Left cardiac atrium (tissue), 4 donors: ENCODE measurements at regions not wholly inside any gene's neighbourhood (a gene's known extent, or its start where the extent isn't known, plus 50 kb on each side); places are given as distances from the start of the nearest gene placed in this dataset.

Experiments
- ATAC-seq, 2 donors: fragments of 200-7000 bp; cut with Tn5 transposase; one replicate each; pipeline ENCODE4 v1.9.1; 2020; ENCODE audit warnings: mild to moderate bottlenecking in 2 of 2, moderate library complexity in 2 of 2
- DNase-seq: peaks from one replicate; pipeline ENCODE4 v3.0.0-alpha.2; 2020
- intact Hi-C, 2 donors: fragments of 100-400 bp; cut with DNase I; formaldehyde crosslinking; loops; one replicate each; pipeline versions ENCODE4 v1.14.1 to v1.15.1; 2022 to 2023
- donor health status: DM: no; HTN: yes; CAD: no.
- donor health status: DM: no; HTN: yes; CAD: no; lungs with severe emphysema.
- donor health status: DM: yes; HTN: yes; CAD: no.
- donor health status: Dilated cardiomyopathy.

DNA sequence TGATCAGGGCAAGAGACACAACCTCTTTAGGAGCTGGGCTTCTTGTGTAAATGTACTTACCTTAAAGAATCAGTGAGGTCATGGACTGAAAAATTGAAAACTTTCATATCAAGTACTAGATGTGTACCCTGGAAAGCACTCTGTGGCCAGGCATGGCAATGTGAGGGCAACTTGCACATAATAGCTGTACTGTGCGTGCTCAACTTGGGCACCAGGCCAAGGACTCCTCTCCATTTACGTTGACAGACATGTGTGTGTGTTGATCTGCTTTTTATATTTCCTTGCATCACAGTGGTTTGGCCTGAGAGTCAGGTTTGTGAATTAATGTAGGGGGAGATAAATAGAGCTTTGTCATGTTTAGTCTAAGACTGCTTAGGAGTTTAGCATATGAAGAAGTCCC is 669.5 kb upstream of the REG3G start:
- intact Hi-C loops: no loop called here
- DNase-seq (no peak), ATAC-seq (no peak)

DNA sequence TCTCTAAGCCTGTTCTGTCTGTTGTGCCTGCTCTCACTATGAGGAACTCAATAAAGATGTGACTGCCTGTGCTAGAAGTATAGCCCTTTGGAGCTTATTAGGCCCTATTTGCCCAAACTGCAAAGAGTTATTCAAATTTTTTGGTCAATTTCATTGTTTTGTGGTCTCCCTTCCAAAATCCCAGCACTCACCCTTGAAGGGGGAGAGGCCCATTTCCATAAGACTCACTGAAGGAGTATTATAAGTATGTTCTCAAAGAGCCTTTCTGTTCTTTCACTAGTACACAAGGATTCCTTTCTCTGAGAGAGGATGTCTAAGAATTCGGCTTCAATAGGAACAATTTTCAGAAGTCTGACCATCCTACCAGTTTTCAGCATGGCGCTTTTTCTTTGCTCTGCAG is 641.9 kb upstream of the REG3G start:
- ATAC-seq (no peak), DNase-seq (no peak)
- intact Hi-C loops: no loop called here

GRCh38 chr2:78397198-78397597 is 628.3 kb upstream of the REG3G start:
- DNase-seq (no peak), ATAC-seq (no peak)
- intact Hi-C loops: no loop called here

DNA sequence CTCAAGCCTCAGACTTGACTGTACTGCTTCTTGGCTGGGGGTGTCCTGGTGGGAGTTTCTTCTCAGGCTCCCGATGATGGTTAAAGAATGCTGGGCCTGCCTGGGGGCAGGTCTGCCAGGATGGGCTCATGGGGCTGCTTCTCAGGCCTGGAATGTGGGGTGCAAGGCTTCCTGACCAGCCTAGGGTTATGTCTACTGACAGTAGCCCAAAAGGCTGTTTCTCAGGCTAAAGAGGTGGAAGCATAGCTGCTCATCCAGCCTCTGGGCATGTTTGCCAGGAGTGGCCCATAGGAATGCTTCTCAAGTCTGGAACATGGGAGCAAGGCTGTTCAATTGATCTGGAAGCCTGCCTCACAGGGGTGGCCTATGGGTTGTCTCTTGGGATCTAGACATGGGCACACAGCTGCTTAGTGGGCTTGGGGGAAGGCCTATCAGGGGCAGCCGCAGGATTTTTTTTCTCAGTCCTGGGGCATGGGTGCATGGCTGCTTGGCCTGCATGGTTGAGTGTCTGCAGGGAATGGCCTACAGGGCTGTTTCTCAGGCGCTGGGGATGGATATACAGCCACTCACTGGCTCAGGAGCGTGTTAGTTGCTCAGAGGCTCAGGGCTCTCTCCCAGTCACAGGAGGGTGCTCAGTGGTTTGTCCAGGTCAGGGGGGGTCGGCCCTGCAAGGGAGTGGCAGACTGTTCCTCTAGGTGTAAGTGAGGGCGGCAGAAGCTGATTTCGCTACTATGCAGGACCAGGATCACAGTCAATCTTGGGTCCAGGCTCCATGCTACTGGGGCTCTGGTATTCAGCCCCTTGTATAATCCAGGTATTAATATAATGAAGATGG is 617.3 kb upstream of the REG3G start:
- DNase-seq: no peak

GRCh38 chr2:78408795-78409118 is 616.7 kb upstream of the REG3G start:
- DNase-seq (no peak), ATAC-seq (no peak)
- intact Hi-C loops: no loop called here

More for the DNA sequence above, 617.3 kb upstream of the REG3G start:
- no peak for ATAC-seq
- intact Hi-C loops: no loop called here

DNA sequence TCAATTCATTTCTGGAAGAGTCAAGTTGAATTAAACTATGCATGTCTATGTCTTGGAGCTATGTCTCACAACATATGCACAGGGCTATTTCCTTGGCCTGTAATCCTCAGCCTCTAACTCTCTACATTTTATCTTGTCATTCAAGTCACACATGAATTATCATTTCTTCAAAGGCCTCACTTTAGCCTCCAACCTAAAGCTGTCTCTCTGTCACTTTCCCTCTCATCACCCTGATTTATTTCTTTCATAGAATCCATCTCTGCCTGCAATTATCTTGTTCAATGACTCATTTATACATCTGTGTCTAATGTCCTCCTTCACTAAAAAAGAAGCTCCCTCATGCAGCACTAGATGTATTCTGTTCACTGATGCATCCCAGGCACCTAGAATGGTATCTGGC is 614.2 kb upstream of the REG3G start:
- no peak for ATAC-seq
- intact Hi-C loops: no loop called here
- DNase-seq: no peak

DNA sequence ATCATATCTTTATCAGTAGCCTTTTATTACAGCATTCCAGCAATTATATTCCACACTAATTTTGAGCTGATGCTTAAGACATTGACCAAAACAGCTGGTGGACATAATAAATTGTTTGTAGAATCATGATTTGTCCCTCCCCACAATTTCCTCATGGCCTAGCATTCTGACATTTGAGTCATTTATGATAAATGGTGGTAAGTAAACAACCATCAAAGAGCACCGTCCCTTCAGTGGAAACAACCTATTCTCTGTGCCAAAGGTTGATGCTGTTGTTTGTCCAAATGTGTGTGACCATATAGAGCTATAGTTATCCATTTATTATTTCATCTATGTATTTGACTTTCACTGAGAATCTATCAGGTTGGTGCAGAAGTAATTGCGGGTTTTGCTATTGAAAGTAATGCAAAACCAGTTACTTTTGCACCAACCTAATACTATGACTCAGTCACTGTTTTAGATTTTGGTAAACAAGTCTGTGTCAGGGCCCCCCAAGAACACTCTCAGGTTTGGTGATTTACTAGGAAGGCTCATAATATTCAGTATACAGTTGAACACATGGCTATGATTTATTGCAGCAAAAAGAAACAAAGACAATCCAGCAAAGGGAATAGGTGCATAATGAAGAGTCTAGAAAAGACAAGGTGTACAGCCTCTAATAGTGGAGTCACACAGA is 608.7 kb upstream of the REG3G start:
- no peak for DNase-seq
- intact Hi-C loops: no loop called here
- no peak for ATAC-seq

DNA sequence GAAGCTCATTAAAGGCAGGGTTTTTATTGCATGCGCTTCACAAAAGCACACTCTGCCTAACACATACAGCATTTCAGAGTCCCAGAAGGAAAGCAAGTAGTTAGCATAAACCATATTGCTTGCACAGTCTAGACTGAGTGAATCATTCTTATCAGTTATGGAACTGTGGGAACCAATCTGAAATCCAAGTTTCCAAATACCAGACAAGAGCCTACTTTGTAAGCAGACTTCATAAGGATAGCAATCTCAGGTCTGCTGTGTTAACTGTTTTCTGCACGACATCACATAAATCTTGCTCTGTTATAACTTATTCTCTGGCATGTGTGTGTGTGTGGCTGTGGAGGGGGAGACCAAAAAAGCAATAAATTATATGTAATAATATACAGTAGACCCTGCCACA is 608.1 kb upstream of the REG3G start:
- ATAC-seq: no peak
- DNase-seq: no peak
- intact Hi-C loops: no loop called here

- DNase-seq (no peak), ATAC-seq (no peak)
- intact Hi-C loops: no loop called here
Observed at GRCh38 chr2:78418021-78418420, 607.5 kb upstream of the REG3G start.

- intact Hi-C loops: no loop called here
- DNase-seq (no peak), ATAC-seq (no peak)
Observed at GRCh38 chr2:78420132-78420531, 605.4 kb upstream of the REG3G start.

DNA sequence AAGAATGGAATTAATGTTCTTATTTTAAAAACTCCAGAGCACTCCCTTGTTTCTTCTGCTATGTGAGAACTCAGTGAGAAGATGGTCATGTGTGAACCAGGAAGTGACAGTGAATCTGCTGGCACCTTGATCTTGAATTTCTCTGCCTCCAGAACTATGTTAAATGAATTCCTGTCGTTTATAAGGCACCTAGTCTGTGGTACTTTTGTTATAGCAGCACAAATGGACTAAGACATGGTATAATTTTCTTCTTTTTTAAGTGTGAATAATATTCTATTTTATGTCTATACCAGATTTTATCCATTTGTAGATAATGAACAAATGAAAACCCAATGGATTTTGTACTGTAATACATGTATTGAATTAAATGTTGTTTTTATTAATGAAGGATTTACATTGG is 601.9 kb upstream of the REG3G start:
- intact Hi-C loops: no loop called here
- no peak for DNase-seq
- ATAC-seq: no peak

GRCh38 chr2:78427170-78427569 is 598.3 kb upstream of the REG3G start:
- intact Hi-C loops: no loop called here

GRCh38 chr2:78431241-78431640 is 594.3 kb upstream of the REG3G start:
- no peak for DNase-seq
- intact Hi-C loops: no loop called here
- ATAC-seq: no peak

More at GRCh38 chr2:78427170-78427569, 598.3 kb upstream of the REG3G start:
- DNase-seq: no peak
- no peak for ATAC-seq

- DNase-seq: no peak
- ATAC-seq: no peak
- intact Hi-C loops: no loop called here
Observed at GRCh38 chr2:78439122-78439521, 586.4 kb upstream of the REG3G start.

DNA sequence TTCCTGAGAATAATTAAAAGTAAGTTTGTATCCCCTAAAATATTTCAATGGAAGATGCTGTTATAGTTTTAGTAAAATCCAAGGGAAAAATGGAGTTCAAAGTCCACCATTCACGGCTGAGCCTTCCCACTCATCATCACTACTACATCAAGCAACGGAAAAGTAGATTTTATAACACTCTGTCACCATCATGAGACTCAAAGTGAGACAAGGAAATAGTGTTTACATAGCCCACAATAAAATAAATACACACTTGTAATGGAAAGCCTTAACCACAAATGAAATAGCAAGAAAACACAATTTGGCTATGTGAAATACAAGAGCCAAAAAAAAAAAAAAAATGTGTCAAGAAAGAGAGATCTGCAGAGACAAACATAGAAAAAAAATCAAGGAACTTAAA is 569.9 kb upstream of the REG3G start:
- ATAC-seq: no peak
- intact Hi-C loops: no loop called here
- DNase-seq: no peak

- ATAC-seq (no peak), DNase-seq (no peak)
- intact Hi-C loops: no loop called here
Observed at GRCh38 chr2:78457269-78457668, 568.2 kb upstream of the REG3G start.

GRCh38 chr2:78465707-78466106 is 559.8 kb upstream of the REG3G start:
- no peak for DNase-seq
- ATAC-seq: no peak
- intact Hi-C loops: no loop called here

GRCh38 chr2:78476619-78477229 is 548.8 kb upstream of the REG3G start:
- DNase-seq: no peak
- intact Hi-C loops: no loop called here
- no peak for ATAC-seq

DNA sequence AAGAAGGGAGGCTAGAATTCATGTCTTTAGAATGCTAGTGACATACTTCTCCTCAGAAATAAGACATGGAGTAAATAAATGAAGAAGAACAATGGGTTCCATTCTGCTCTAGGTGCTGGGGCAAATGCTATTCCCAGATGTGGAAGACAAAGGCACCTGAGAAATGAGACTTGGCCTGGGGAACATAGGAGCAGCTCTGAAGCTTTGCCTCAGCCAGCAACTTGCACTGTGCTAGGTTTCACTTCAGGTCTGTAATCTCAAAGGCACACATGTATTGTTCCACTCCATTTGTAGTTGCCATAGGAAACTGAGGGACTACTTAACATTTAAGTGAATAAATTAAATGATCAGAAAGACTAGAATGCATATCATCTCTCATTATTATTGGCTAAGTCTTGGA is 538.9 kb upstream of the REG3G start:
- ATAC-seq (no peak), DNase-seq (no peak)
- intact Hi-C loops: no loop called here

GRCh38 chr2:78498125-78498524 is 527.4 kb upstream of the REG3G start:
- intact Hi-C loops: no loop called here
- ATAC-seq: no peak

GRCh38 chr2:78506301-78506700 is 519.2 kb upstream of the REG3G start:
- intact Hi-C loops: no loop called here
- DNase-seq (no peak), ATAC-seq (no peak)

More at GRCh38 chr2:78498125-78498524, 527.4 kb upstream of the REG3G start:
- no peak for DNase-seq
